ENCODE measurements at regions not wholly inside any gene's neighbourhood (a gene's known extent, or its start where the extent isn't known, plus 50 kb on each side); places are given as distances from the start of the nearest gene placed in this dataset.

GRCh38 chr15:99921101-99921500, 187.9 kb upstream of the LYSMD4 start:
- no peak for DNase-seq

GRCh38 chr15:99918072-99918471, 184.8 kb upstream of the LYSMD4 start:
- DNase-seq: no peak

- DNase-seq: no peak
Measured at GRCh38 chr15:99917252-99917651, 184.0 kb upstream of the LYSMD4 start.

- DNase-seq: no peak
Measured at GRCh38 chr15:99916668-99917223, 183.5 kb upstream of the LYSMD4 start.

- no peak for DNase-seq
Measured at GRCh38 chr15:99914723-99915122, 181.5 kb upstream of the LYSMD4 start.

- DNase-seq: no peak
Measured at GRCh38 chr15:99911816-99912215, 178.6 kb upstream of the LYSMD4 start.

GRCh38 chr15:99909592-99910295, 176.5 kb upstream of the LYSMD4 start:
- DNase-seq: no peak

- DNase-seq: no peak
Measured at GRCh38 chr15:99907698-99908097, 174.5 kb upstream of the LYSMD4 start.

- DNase-seq: no peak
Measured at GRCh38 chr15:99906793-99907192, 173.6 kb upstream of the LYSMD4 start.

GRCh38 chr15:99906311-99906710, 173.1 kb upstream of the LYSMD4 start:
- DNase-seq: no peak

GRCh38 chr15:99902248-99902928, 169.2 kb upstream of the LYSMD4 start:
- DNase-seq: no peak

- DNase-seq: no peak
Measured at GRCh38 chr15:99895956-99896311, 162.7 kb upstream of the LYSMD4 start.

- no peak for DNase-seq
Measured at GRCh38 chr15:99895189-99895955, 162.1 kb upstream of the LYSMD4 start.

- no peak for DNase-seq
Measured at GRCh38 chr15:99878835-99879234, 145.6 kb upstream of the LYSMD4 start.

GRCh38 chr15:99873451-99873850, 140.2 kb upstream of the LYSMD4 start:
- DNase-seq: no peak

- DNase-seq: no peak
Measured at GRCh38 chr15:99863550-99864198, 130.4 kb upstream of the LYSMD4 start.

GRCh38 chr15:99857836-99858235, 124.6 kb upstream of the LYSMD4 start:
- DNase-seq: no peak

GRCh38 chr15:99850517-99850916, 117.3 kb upstream of the LYSMD4 start:
- DNase-seq: no peak

- peak in 1 of 5 donors; percentile 49 for DNase-seq
Measured at GRCh38 chr15:99845009-99845408, 111.8 kb upstream of the LYSMD4 start.

- no peak for DNase-seq
Measured at GRCh38 chr15:99844150-99844549, 110.9 kb upstream of the LYSMD4 start.

- no peak for DNase-seq
Measured at GRCh38 chr15:99842071-99842470, 108.8 kb upstream of the LYSMD4 start.

GRCh38 chr15:99826157-99826780, 93.0 kb upstream of the LYSMD4 start:
- DNase-seq: peak in 1 of 5 donors; percentile 48

GRCh38 chr15:99823346-99823745, 90.1 kb upstream of the LYSMD4 start:
- no peak for DNase-seq

Data from T-helper 1 cell (primary cell).